Fibroblast of pulmonary artery (primary cell): ENCODE measurements at regions not wholly inside any gene's neighbourhood (a gene's known extent, or its start where the extent isn't known, plus 50 kb on each side); places are given as distances from the start of the nearest gene placed in this dataset.

ENCODE experiments used
- DNase-seq: peaks from one replicate; pipeline ENCODE4 v3.0.0-alpha.2; 2010; ENCODE audit warnings: low read depth
- H3K4me3 ChIP-seq: replicated peaks from 2 replicates; pipeline ENCODE4 v1.5.1; 2011; ENCODE audit warnings: low read depth, mild to moderate bottlenecking, control low read depth, low read length, moderate library complexity
- TF ChIP-seq, protein P1 (sequence below): IDR thresholded peaks from 2 replicates; pipeline ENCODE4 v1.5.1; 2011; ENCODE audit warnings: mild to moderate bottlenecking, control low read depth, low read length, inconsistent platforms; ENCODE audit errors: missing control alignments

DNA sequence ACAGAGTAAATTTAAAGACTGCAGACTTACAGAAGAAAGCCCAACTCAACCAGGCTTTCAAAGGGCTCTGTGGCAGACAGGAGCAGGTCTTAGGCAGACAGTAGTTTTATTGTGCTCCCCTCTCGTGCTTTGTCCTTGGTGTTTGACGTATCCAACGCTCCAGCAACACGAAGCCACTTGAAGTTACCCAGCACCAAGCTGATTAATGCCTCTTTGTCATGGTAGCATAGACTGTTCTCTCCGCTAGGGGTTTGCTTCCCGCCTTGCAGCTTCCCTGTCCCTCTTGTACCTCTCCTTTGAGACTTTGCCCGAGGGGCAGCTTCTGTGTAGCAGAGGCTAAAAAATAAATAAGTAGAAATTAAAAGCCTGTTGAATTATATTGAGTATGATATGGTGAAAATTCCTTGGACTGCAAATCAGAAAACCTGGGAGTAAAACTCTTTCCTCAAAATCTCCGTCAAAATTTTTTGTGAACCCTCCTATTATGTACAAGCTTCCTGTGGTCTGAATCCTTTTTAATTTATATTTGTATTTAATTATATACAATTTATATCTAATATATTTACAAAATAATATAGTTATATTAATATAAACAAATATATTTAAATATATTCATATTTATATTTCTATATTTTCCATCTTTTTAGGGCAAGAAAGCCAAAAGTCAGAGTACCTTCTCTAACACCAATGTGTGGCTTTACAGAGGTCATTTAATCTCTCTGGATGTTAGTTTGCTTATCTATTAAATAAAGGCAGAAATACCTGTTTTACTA, 405.4 kb downstream of the DMAC1 start:
- TF ChIP-seq, protein P1, sequence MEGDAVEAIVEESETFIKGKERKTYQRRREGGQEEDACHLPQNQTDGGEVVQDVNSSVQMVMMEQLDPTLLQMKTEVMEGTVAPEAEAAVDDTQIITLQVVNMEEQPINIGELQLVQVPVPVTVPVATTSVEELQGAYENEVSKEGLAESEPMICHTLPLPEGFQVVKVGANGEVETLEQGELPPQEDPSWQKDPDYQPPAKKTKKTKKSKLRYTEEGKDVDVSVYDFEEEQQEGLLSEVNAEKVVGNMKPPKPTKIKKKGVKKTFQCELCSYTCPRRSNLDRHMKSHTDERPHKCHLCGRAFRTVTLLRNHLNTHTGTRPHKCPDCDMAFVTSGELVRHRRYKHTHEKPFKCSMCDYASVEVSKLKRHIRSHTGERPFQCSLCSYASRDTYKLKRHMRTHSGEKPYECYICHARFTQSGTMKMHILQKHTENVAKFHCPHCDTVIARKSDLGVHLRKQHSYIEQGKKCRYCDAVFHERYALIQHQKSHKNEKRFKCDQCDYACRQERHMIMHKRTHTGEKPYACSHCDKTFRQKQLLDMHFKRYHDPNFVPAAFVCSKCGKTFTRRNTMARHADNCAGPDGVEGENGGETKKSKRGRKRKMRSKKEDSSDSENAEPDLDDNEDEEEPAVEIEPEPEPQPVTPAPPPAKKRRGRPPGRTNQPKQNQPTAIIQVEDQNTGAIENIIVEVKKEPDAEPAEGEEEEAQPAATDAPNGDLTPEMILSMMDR, result no peak

DNA sequence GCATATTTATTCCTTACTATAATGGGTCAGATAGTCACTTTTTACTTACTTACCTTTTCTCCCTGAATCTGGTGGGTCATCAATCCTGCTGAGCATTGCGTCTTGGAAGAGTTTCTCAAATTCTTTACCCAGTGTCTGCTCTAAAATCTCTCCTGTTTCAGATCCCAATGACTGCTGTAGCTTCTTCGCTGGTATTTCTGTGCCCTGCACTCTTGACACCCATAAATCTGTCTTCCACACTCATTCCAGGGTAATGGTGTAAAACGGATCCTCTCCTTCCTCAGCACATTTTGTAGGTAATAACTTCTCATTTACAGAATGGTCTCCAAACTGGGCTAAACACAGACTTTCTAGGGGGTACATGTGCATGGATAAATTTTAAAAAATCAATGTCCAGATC, 407.4 kb downstream of the DMAC1 start:
- DNase-seq, result no peak
- TF ChIP-seq, protein P1, result no peak
- H3K4me3 ChIP-seq, result no peak overlapping the region

More for the DNA sequence above, 405.4 kb downstream of the DMAC1 start:
- no peak overlapping the region for H3K4me3 ChIP-seq
- no peak for DNase-seq

DNA sequence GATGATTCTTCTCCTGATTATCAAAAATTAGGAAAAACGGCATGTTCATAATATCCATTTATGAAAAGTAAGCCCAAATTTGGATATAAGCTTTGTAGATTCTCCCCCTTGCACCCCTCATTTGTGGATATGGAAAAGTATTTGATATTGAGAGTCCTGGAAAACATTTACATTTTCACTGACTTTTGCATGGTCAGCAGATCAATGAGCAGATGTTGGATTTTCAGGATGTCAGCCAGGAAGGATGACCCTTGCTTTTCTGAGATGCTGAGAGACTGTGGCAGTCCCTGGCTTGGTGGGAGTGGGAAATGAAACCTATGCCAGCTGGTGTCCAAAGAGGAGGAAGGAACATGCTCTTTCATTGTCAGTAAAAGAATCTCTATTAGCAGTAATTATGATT, 410.8 kb downstream of the DMAC1 start:
- H3K4me3 ChIP-seq, result no peak overlapping the region
- TF ChIP-seq, protein P1, result no peak
- no peak for DNase-seq

DNA sequence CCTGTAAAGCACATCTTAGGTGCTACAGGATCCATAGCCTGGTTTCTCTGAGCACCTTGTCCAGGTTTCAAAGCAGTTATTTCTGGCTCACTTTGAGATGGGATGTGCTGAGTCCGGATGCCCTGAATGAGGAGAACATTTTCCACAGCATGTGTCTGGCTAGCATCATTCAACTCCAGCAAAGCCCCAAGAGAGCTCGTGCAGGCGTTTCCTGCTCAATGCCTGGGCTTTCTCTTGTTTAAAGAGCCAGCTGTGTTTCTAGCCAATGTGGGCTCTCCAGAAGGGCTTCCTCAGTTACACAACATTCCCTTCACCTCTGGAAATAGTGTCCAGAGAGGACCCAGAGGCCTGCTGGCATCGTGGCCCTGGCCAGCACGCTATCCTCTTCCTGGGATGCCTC, 411.7 kb downstream of the DMAC1 start:
- TF ChIP-seq, protein P1, result no peak
- no peak overlapping the region for H3K4me3 ChIP-seq
- DNase-seq, result no peak

DNA sequence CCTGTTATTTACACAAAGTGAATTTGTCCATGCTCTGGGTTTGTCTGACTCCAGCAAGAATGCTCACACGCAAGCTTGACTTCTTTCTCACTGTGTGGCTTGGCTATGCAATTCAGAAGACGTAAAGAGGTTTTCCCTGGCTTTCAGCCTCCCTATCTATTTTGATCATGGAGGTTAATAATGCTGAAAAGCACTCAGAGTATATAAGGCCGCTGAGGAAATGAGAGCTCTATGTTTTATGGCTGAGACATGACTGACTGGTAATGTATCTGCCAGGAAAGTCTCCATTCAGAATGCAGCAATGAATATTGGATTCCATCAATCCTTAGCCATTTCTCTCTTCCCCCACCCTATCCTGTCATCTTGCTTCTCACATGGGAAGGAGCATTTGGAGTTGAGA, 417.3 kb downstream of the DMAC1 start:
- TF ChIP-seq, protein P1, result no peak
- no peak for DNase-seq
- no peak overlapping the region for H3K4me3 ChIP-seq

DNA sequence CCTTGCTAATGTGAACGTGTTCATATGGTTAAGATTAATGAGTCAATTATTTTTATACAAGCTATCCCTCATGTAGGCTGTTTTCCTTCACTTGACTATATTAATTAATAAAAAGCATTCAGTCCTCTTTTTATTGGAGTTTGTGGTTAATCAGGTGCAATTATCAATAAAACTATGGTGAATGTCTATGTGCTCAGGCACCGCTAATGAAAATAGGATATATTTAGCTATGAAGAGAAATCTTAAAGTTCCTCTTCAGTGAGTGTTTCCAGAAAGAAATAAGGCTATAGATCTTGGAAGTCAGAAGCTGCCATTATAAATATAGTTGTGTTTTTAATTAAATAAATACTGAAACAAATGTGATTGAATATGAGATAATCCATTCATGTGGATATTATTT, 422.1 kb downstream of the DMAC1 start:
- no peak overlapping the region for H3K4me3 ChIP-seq
- no peak for DNase-seq
- TF ChIP-seq, protein P1, result no peak

DNA sequence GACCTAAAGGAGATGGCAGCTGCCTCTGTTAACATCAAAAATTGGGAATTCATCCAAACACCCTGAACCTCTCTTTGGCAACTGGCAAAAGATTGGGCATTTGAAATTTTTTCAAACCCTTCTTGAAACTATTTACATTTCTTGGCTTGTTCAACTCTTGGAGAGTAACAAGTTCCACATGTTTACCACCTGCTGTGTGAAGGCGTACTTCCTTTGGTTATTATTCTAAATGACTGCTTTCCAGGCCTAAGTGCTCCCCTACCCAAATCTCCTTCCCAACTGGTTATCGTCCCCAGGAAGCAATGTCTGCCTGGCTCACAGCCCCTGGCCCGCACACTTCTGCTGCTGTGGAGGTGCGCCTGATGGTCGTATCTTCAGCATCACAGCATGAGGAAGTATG, 422.7 kb downstream of the DMAC1 start:
- DNase-seq, result no peak
- no peak overlapping the region for H3K4me3 ChIP-seq
- TF ChIP-seq, protein P1, result no peak
